Heart right ventricle (tissue), 16 donors: ENCODE measurements at regions not wholly inside any gene's neighbourhood (a gene's known extent, or its start where the extent isn't known, plus 50 kb on each side); places are given as distances from the start of the nearest gene placed in this dataset.

Experiments
- ATAC-seq, 8 donors: fragments of 200-7000 bp; cut with Tn5 transposase; one replicate each; pipeline ENCODE4 v1.9.1; 2020; ENCODE audit warnings: mild to moderate bottlenecking in 8 of 8, moderate library complexity in 8 of 8, moderate number of reproducible peaks in 1 of 8
- DNase-seq, 2 donors: peaks; one replicate each; pipeline ENCODE4 v3.0.0-alpha.2; 2020
- H3K27ac ChIP-seq, 10 donors: fragments of 200-600 bp; sonication (generic) in 2 of 10; one replicate each; pipeline versions ENCODE4 v1.5.0 to v1.8.0; 2020 to 2022; ENCODE audit warnings: mild to moderate bottlenecking in 3 of 10
- H3K27me3 ChIP-seq, 7 donors: fragments of 200-600 bp; one replicate each; pipeline ENCODE4 v1.8.0; 2021 to 2022; ENCODE audit warnings: mild to moderate bottlenecking in 2 of 7
- H3K36me3 ChIP-seq, 9 donors: fragments of 200-600 bp; sonication (generic) in 1 of 9; one replicate each; pipeline versions ENCODE4 v1.5.0 to v1.8.0; 2020 to 2022; ENCODE audit warnings: mild to moderate bottlenecking in 2 of 9
- H3K4me1 ChIP-seq, 9 donors: fragments of 200-600 bp; sonication (generic) in 1 of 9; one replicate each; pipeline versions ENCODE4 v1.5.0 to v1.8.0; 2020 to 2022; ENCODE audit warnings: mild to moderate bottlenecking in 4 of 9
- H3K4me3 ChIP-seq, 10 donors: fragments of 200-600 bp; sonication (generic) in 2 of 10; one replicate each; pipeline versions ENCODE4 v1.5.0 to v1.8.0; 2020 to 2022; ENCODE audit warnings: mild to moderate bottlenecking in 7 of 10, moderate library complexity in 2 of 10
- H3K9me3 ChIP-seq, 11 donors: fragments of 200-600 bp in 10 of 11; sonication (generic) in 2 of 11; one replicate each; pipeline versions ENCODE4 v1.5.0 to v1.8.0; 2013 to 2022; ENCODE audit warnings: mild to moderate bottlenecking in 2 of 11, control low read depth in 1 of 11, moderate library complexity in 1 of 11
- CTCF ChIP-seq, 9 donors: fragments of 200-600 bp; sonication (generic) in 2 of 9; IDR thresholded peaks; one replicate each; pipeline versions ENCODE4 v1.5.0 to v1.8.0; 2021 to 2022; ENCODE audit warnings: antibody characterized with exemption in 9 of 9, mild to moderate bottlenecking in 5 of 9, moderate library complexity in 1 of 9
- WGBS, 2 donors: extraction: QIAGEN DNeasy Blood & Tissue Kit; methylation state at CpG; one replicate each; pipeline ENCODE4 v1.1.7; 2013; ENCODE audit warnings: inconsistent platforms in 1 of 2; 5-methylcytosine and 5-hydroxymethylcytosine counted together
- intact Hi-C, 10 donors: fragments of 100-400 bp; cut with DNase I; formaldehyde crosslinking; loops; one replicate each; pipeline versions ENCODE4 v1.11.1 to v1.14.2; 2022
- donor health status: Arrhythmogenic right ventricular cardiomyopathy.
- donor health status: ischemic (EF 13 %, LVEDD 7.1; RV severe dilation, severe dysfunction).
- donor health status: healthy with polysubstance abuse.
- donor health status: DM: no; HTN: yes; CAD: no.
- donor health status: DM: no; HTN: no; CAD: no.
- donor health status: ischemic (EF 25% LVEDD 6.9; RV normal size, moderate dysfunction).
- donor health status: ischemic (EF 25% LVEDD 5.7; RV mildly dilated, moderate dysfunction).
- donor health status: healthy.
- donor health status: DM: yes; HTN: yes; CAD: no.
- donor health status: Ischemic cardiomyopathy.
- donor health status: ischemic (EF 35%, LVEDD 5.7; RV mildly dilated, moderate dysfunction).
- donor health status: nonischemic (EF 11% LVEDD 7.7; RV severe dilation, severe dysfunction).
- donor health status: DM: yes; HTN: yes; CAD: no.
- donor health status: PGD.
- donor health status: ischemic (EF 29% LVEDD 5.4; RV normal size, mild dysfunction).
- donor health status: nonischemic (EF 23%, LVEDD 6.1; RV moderate dilation, normal function).

- intact Hi-C loops = no loop called here
- DNase-seq = no peak
- Histone ChIP-seq H3K27me3 (peaks cover 0 to 55% (median 21%) of the 10 kb centered on the region in 7 donors), H3K4me1 (no peaks in the 10 kb centered on the region), H3K9me3 (no peaks in the 10 kb centered on the region), H3K4me3 (no peak overlapping the region), H3K36me3 (no peaks in the 10 kb centered on the region), H3K27ac (no peak overlapping the region)
- no peak for TF ChIP-seq CTCF (IDR thresholded peaks at IDR 0.05)
- 68% methylated on average over 10 of the region's 10 CpGs for WGBS, 2 donors
- no peak for ATAC-seq
These were observed 1297.0 kb downstream of the BRD1 start for GRCh38 chr22:48530666-48531065.

- Histone ChIP-seq H3K9me3 (no peaks in the 10 kb centered on the region), H3K36me3 (no peaks in the 10 kb centered on the region), H3K27me3 (peaks cover 0 to 43% (median 18%) of the 10 kb centered on the region in 7 donors), H3K4me3 (no peak overlapping the region), H3K27ac (no peak overlapping the region), H3K4me1 (no peaks in the 10 kb centered on the region)
- 85 to 86% methylated on average over 13 of the region's 13 CpGs for WGBS, 2 donors
- ATAC-seq = no peak
- intact Hi-C loops = no loop called here
- no peak for DNase-seq
- TF ChIP-seq CTCF (IDR thresholded peaks at IDR 0.05) = no peak
These were observed 1299.3 kb downstream of the BRD1 start for GRCh38 chr22:48528221-48528915.

- Histone ChIP-seq H3K27me3 (peaks cover 0 to 31% (median 7%) of the 10 kb centered on the region in 7 donors), H3K4me3 (no peak overlapping the region), H3K36me3 (no peaks in the 10 kb centered on the region), H3K27ac (no peak overlapping the region), H3K4me1 (no peaks in the 10 kb centered on the region), H3K9me3 (no peaks in the 10 kb centered on the region)
- no peak for TF ChIP-seq CTCF (IDR thresholded peaks at IDR 0.05)
- intact Hi-C loops = no loop called here
- WGBS, 2 donors = 91% methylated on average over 14 of the region's 14 CpGs
- DNase-seq = no peak
- no peak for ATAC-seq
These were observed 1303.9 kb downstream of the BRD1 start for GRCh38 chr22:48523761-48524160.

- ATAC-seq = no peak
- no peak overlapping the region for H3K4me3 ChIP-seq
- no peak for DNase-seq
- TF ChIP-seq CTCF (IDR thresholded peaks at IDR 0.05) = no peak
- H3K36me3 ChIP-seq = no peaks in the 10 kb centered on the region
- no peaks in the 10 kb centered on the region for H3K9me3 ChIP-seq
- H3K27ac ChIP-seq = no peak overlapping the region
- H3K4me1 ChIP-seq = no peaks in the 10 kb centered on the region
- peaks cover 0 to 38% (median 12%) of the 10 kb centered on the region in 7 donors for H3K27me3 ChIP-seq
- intact Hi-C loops = no loop called here
- WGBS, 2 donors = 84 to 86% methylated on average over 19 of the region's 19 CpGs
These were observed 1304.6 kb downstream of the BRD1 start for GRCh38 chr22:48523091-48523490.
